ENCODE measurements at regions not wholly inside any gene's neighbourhood (a gene's known extent, or its start where the extent isn't known, plus 50 kb on each side); places are given as distances from the start of the nearest gene placed in this dataset.
"Not testable (repeated sequence)": the region's sequence is repeated elsewhere in the genome, so short reads cannot be mapped to it uniquely, and the experiment has no call there.

- H3K4me3 ChIP-seq, result no peak overlapping the region
- no peak for TF ChIP-seq CTCF (IDR thresholded peaks at IDR 0.05)
- no peaks in the 10 kb centered on the region for H3K9me3 ChIP-seq
- no peaks in the 10 kb centered on the region for H3K36me3 ChIP-seq
- H3K4me1 ChIP-seq, result no peaks in the 10 kb centered on the region
- intact Hi-C loops (cut with DNase I), result no loop called here
- no peak overlapping the region for H3K27ac ChIP-seq
- DNase-seq (ENCODE audit: low spot score in 2 of 2), result no peak
- H3K27me3 ChIP-seq, result no peaks in the 10 kb centered on the region
Measured at GRCh38 chr4:111074523-111075114, 451.7 kb upstream of the PITX2 start.

DNA sequence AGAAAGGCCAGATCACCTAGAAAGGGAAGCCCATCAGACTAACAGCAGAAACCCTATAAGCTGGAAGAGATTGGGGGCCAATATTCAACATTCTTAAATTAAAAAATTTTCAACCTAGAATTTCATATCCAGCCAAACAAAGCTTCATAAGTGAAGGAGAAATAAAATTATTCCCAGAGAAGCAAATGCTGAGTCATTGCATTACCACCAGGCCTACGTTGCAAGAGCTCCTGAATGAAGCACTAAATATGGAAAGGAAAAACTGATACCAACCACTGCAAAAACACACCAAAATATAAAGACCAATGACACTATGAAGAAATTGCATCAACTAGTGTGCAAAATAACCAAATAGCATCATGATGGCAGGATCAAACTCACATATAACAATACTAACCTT, 453.4 kb upstream of the PITX2 start:
- H3K4me1 ChIP-seq; H3K9me3 ChIP-seq; H3K27ac ChIP-seq; intact Hi-C loops (cut with DNase I); H3K4me3 ChIP-seq; DNase-seq (ENCODE audit: low spot score in 2 of 2); H3K36me3 ChIP-seq; H3K27me3 ChIP-seq: not testable (repeated sequence)

DNA sequence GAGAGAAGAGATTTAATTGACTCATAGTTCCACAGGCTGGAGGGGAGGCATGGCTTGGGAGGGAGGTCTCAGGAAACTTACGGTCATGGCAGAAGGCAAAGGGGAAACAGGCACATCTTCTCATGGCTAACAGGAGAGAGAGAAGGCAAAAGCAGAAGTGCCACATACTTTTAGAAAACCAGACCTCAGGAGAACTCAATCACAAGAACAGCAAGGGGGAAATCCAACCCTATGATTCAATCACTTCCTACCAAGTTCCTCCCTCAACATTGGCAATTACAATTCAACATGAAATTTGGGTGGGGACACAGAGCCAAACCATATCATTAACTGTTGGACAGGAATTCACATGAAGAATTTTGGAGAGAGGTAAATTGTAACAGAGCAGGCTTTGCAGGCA, 485.3 kb upstream of the PITX2 start:
- Histone ChIP-seq H3K36me3 (no peaks in the 10 kb centered on the region), H3K4me1 (no peaks in the 10 kb centered on the region), H3K27me3 (no peaks in the 10 kb centered on the region), H3K9me3 (no peaks in the 10 kb centered on the region), H3K4me3 (no peak overlapping the region), H3K27ac (no peak overlapping the region)
- TF ChIP-seq CTCF (IDR thresholded peaks at IDR 0.05), result no peak
- DNase-seq (ENCODE audit: low spot score in 2 of 2), result no peak
- intact Hi-C loops (cut with DNase I), result no loop called here

- no peaks in the 10 kb centered on the region for H3K9me3 ChIP-seq
- no peak overlapping the region for H3K4me3 ChIP-seq
- intact Hi-C loops (cut with DNase I), result no loop called here
- no peaks in the 10 kb centered on the region for H3K36me3 ChIP-seq
- H3K27me3 ChIP-seq, result no peaks in the 10 kb centered on the region
- H3K27ac ChIP-seq, result no peak overlapping the region
- TF ChIP-seq CTCF (IDR thresholded peaks at IDR 0.05), result no peak
- no peak for DNase-seq (ENCODE audit: low spot score in 2 of 2)
- no peaks in the 10 kb centered on the region for H3K4me1 ChIP-seq
Measured at GRCh38 chr4:111113591-111113990, 490.7 kb upstream of the PITX2 start.

GRCh38 chr4:111115881-111116280, 493.0 kb upstream of the PITX2 start:
- no peak overlapping the region for H3K4me3 ChIP-seq
- no peaks in the 10 kb centered on the region for H3K4me1 ChIP-seq
- TF ChIP-seq CTCF (IDR thresholded peaks at IDR 0.05), result no peak
- no peaks in the 10 kb centered on the region for H3K36me3 ChIP-seq
- no peak overlapping the region for H3K27ac ChIP-seq
- DNase-seq (ENCODE audit: low spot score in 2 of 2), result no peak
- intact Hi-C loops (cut with DNase I), result no loop called here
- no peaks in the 10 kb centered on the region for H3K9me3 ChIP-seq
- H3K27me3 ChIP-seq, result no peaks in the 10 kb centered on the region

GRCh38 chr4:111120191-111120590, 497.3 kb upstream of the PITX2 start:
- Histone ChIP-seq H3K36me3 (no peaks in the 10 kb centered on the region), H3K9me3 (no peaks in the 10 kb centered on the region), H3K27me3 (no peaks in the 10 kb centered on the region), H3K27ac (no peak overlapping the region), H3K4me1 (no peaks in the 10 kb centered on the region), H3K4me3 (no peak overlapping the region)
- TF ChIP-seq CTCF (IDR thresholded peaks at IDR 0.05), result no peak
- DNase-seq (ENCODE audit: low spot score in 2 of 2), result no peak
- intact Hi-C loops (cut with DNase I), result no loop called here
